IMR-90 (cell line): ENCODE measurements at regions not wholly inside any gene's neighbourhood (a gene's known extent, or its start where the extent isn't known, plus 50 kb on each side); places are given as distances from the start of the nearest gene placed in this dataset.

Experiments
- ATAC-seq: fragments of 200-7000 bp; cut with Tn5 transposase; 2 replicates; pipeline ENCODE4 v1.9.1; 2020; ENCODE audit warnings: low read depth, mild to moderate bottlenecking, moderate library complexity
- BruUV-seq: library from RNA; stranded (reverse); fragments of 400-500 nt; replicated peaks from 2 replicates; lab custom pipeline; 2021; lab: Mats Ljungman, UMichigan
- CTCF ChIA-PET: fragments of 300-600 bp; formaldehyde crosslinking; extraction: SDS; loops from one replicate; lab custom pipeline; 2021; ENCODE audit warnings: antibody characterized with exemption; lab: Yijun Ruan, JAX
- POLR2A ChIA-PET: fragments of 300-600 bp; sonication (Branson Sonifier 250); formaldehyde crosslinking; loops from one replicate; lab custom pipeline; 2022; ENCODE audit warnings: antibody characterized with exemption; ENCODE audit not compliant: unreplicated experiment; lab: Charles Lee
- DNase-seq: peaks from one replicate; pipeline ENCODE4 v3.0.0; 2013
- H2AFZ ChIP-seq: replicated peaks from 2 replicates; pipeline ENCODE3; 2013; ENCODE audit warnings: low read length, mild to moderate bottlenecking; ENCODE audit not compliant: poor library complexity
- H2AK5ac ChIP-seq: 2 replicates; pipeline ENCODE4 v1.6.1; 2013; ENCODE audit warnings: low read depth, low read length, inconsistent platforms
- H2AK9ac ChIP-seq: replicated peaks from 2 replicates; pipeline ENCODE3; 2013; ENCODE audit warnings: mild to moderate bottlenecking, low read depth, low read length, moderate library complexity; ENCODE audit not compliant: poor library complexity
- H2BK120ac ChIP-seq: 2 replicates; pipeline ENCODE4 v1.6.1; 2013; ENCODE audit warnings: low read depth, low read length, inconsistent platforms
- H2BK15ac ChIP-seq: 3 replicates; pipeline ENCODE4 v1.6.1; 2013; ENCODE audit warnings: low read depth, low read length, inconsistent platforms
- H2BK20ac ChIP-seq: 2 replicates; pipeline ENCODE4 v1.6.1; 2013; ENCODE audit warnings: low read depth, mild to moderate bottlenecking, inconsistent platforms, low read length, moderate library complexity
- H2BK5ac ChIP-seq: 2 replicates; pipeline ENCODE4 v1.6.1; 2013; ENCODE audit warnings: mild to moderate bottlenecking, low read depth, low read length, inconsistent platforms; ENCODE audit not compliant: poor library complexity, severe bottlenecking
- H3K14ac ChIP-seq: replicated peaks from 2 replicates; pipeline ENCODE4 v1.6.1; 2013; ENCODE audit warnings: low read depth, low read length, inconsistent platforms
- H3K18ac ChIP-seq: 2 replicates; pipeline ENCODE4 v1.6.1; 2013; ENCODE audit warnings: low read depth, low read length, control low read depth
- H3K23ac ChIP-seq: 2 replicates; pipeline ENCODE4 v1.6.1; 2013; ENCODE audit warnings: low read depth, low read length, inconsistent platforms
- H3K27ac ChIP-seq: 2 replicates; pipeline ENCODE4 v1.5.1; 2013; ENCODE audit warnings: mild to moderate bottlenecking, control low read depth, low read length; ENCODE audit not compliant: insufficient read depth
- H3K27me3 ChIP-seq: 2 replicates; pipeline ENCODE4 v1.6.1; 2013; ENCODE audit warnings: low read length; ENCODE audit not compliant: control insufficient read depth, insufficient read depth
- H3K36me3 ChIP-seq: 2 replicates; pipeline ENCODE4 v1.6.1; 2013; ENCODE audit warnings: low read length, mixed read lengths; ENCODE audit not compliant: control insufficient read depth, insufficient read depth
- H3K4ac ChIP-seq: 2 replicates; pipeline ENCODE4 v1.6.1; 2013; ENCODE audit warnings: low read depth, low read length, inconsistent platforms
- H3K4me1 ChIP-seq: 2 replicates; pipeline ENCODE4 v1.6.1; 2013; ENCODE audit warnings: low read length, mixed read lengths; ENCODE audit not compliant: control insufficient read depth, insufficient read depth
- H3K4me2 ChIP-seq: 2 replicates; pipeline ENCODE4 v1.6.1; 2013; ENCODE audit warnings: low read depth, mild to moderate bottlenecking, control low read depth, low read length, moderate library complexity
- H3K4me3 ChIP-seq: 2 replicates; pipeline ENCODE4 v1.5.1; 2013; ENCODE audit warnings: low read depth, mild to moderate bottlenecking, control low read depth, low read length, moderate library complexity; ENCODE audit not compliant: insufficient read depth
- H3K56ac ChIP-seq: 2 replicates; pipeline ENCODE4 v1.6.1; 2013; ENCODE audit warnings: low read length, inconsistent platforms; ENCODE audit not compliant: insufficient read depth; ENCODE audit errors: extremely low read depth
- H3K79me1 ChIP-seq, 2 experiments: 2 replicates each; pipeline ENCODE4 v1.6.1; 2013; ENCODE audit warnings: low read length in 2 of 2, inconsistent platforms in 1 of 2, low read depth in 1 of 2
- H3K9ac ChIP-seq: 2 replicates; pipeline ENCODE4 v1.6.1; 2013; ENCODE audit warnings: low read depth, low read length, control low read depth
- H3K9me1 ChIP-seq: 2 replicates; pipeline ENCODE4 v1.6.1; 2013; ENCODE audit warnings: low read length, inconsistent platforms; ENCODE audit not compliant: insufficient read depth
- H3K9me3 ChIP-seq: 2 replicates; pipeline ENCODE4 v1.6.1; 2013; ENCODE audit warnings: low read length; ENCODE audit not compliant: control insufficient read depth, insufficient read depth
- H4K20me1 ChIP-seq: 2 replicates; pipeline ENCODE4 v1.6.1; 2013; ENCODE audit warnings: low read length, inconsistent platforms; ENCODE audit not compliant: insufficient read depth
- H4K5ac ChIP-seq: 2 replicates; pipeline ENCODE4 v1.6.1; 2013; ENCODE audit warnings: mild to moderate bottlenecking, low read depth, low read length, control low read depth
- H4K8ac ChIP-seq, 2 experiments: 2 replicates each; pipeline ENCODE4 v1.6.1; 2013; ENCODE audit warnings: low read depth in 2 of 2, low read length in 2 of 2, control low read depth in 1 of 2, inconsistent platforms in 1 of 2
- H4K91ac ChIP-seq: 2 replicates; pipeline ENCODE4 v1.6.1; 2013; ENCODE audit warnings: low read depth, low read length, inconsistent platforms; ENCODE audit not compliant: insufficient read depth
- BHLHE40 ChIP-seq: fragments of 150-350 bp; IDR thresholded peaks from 2 replicates; pipeline ENCODE4 v1.6.1; 2016; ENCODE audit warnings: mild to moderate bottlenecking, low read depth, low read length
- CEBPB ChIP-seq: IDR thresholded peaks from 2 replicates; pipeline ENCODE4 v1.6.1; 2012; ENCODE audit warnings: low read depth, low read length, improper control_type of control experiment
- CHD1 ChIP-seq: IDR thresholded peaks from 2 replicates; pipeline ENCODE4 v1.6.1; 2012; ENCODE audit warnings: low read depth, low read length, improper control_type of control experiment
- FOS ChIP-seq: fragments of 150-350 bp; IDR thresholded peaks from 2 replicates; pipeline ENCODE4 v1.6.1; 2016; ENCODE audit warnings: low read depth, low read length
- MAFK ChIP-seq: IDR thresholded peaks from 2 replicates; pipeline ENCODE4 v1.6.1; 2012; ENCODE audit warnings: low read depth, low read length, improper control_type of control experiment
- MAZ ChIP-seq: IDR thresholded peaks from 2 replicates; pipeline ENCODE4 v1.6.1; 2012; ENCODE audit warnings: low read depth, mild to moderate bottlenecking, low read length, improper control_type of control experiment, moderate library complexity, borderline replicate concordance
- MXI1 ChIP-seq: IDR thresholded peaks from 2 replicates; pipeline ENCODE4 v1.6.1; 2012; ENCODE audit warnings: low read depth, mild to moderate bottlenecking, low read length, moderate library complexity, borderline replicate concordance
- NFE2L2 ChIP-seq: fragments of 150-350 bp; IDR thresholded peaks from 2 replicates; pipeline ENCODE4 v1.6.1; 2016; ENCODE audit warnings: low read depth, mild to moderate bottlenecking, low read length
- POLR2A ChIP-seq: IDR thresholded peaks from 2 replicates; pipeline ENCODE4 v1.6.1; 2012; ENCODE audit warnings: mild to moderate bottlenecking, low read depth, low read length
- RAD21 ChIP-seq: IDR thresholded peaks from 2 replicates; pipeline ENCODE4 v1.6.1; 2012; ENCODE audit warnings: low read length, improper control_type of control experiment
- RCOR1 ChIP-seq: IDR thresholded peaks from 2 replicates; pipeline ENCODE4 v1.6.1; 2012; ENCODE audit warnings: mild to moderate bottlenecking, low read length, improper control_type of control experiment; ENCODE audit not compliant: insufficient replicate concordance
- RFX5 ChIP-seq: IDR thresholded peaks from 2 replicates; pipeline ENCODE4 v1.8.0; 2012; ENCODE audit warnings: low read depth, mild to moderate bottlenecking, low read length, moderate library complexity
- SMC3 ChIP-seq: fragments of 150-350 bp; IDR thresholded peaks from 2 replicates; pipeline ENCODE4 v1.6.1; 2016; ENCODE audit warnings: low read depth, mild to moderate bottlenecking, antibody characterized with exemption, low read length, moderate library complexity
- WGBS, 2 experiments: methylation state at CpG; one replicate each; pipeline versions ENCODE4 v1.1.5 to v1.1.7; 2013; ENCODE audit warnings: missing lambda C conversion rate in 2 of 2; ENCODE audit not compliant: insufficient read length in 1 of 2; ENCODE audit errors: extremely low coverage in 2 of 2; 5-methylcytosine and 5-hydroxymethylcytosine counted together
- dilution Hi-C: fragments of 300-500 bp; cut with HindIII; formaldehyde crosslinking; loops from one replicate; pipeline ENCODE4 v1.14.3; 2018; ENCODE audit warnings: low sequenced_read_pairs; ENCODE audit not compliant: unreplicated experiment
- in situ Hi-C: fragments of 300-500 bp; cut with MboI; formaldehyde crosslinking; loops from 3 replicates; pipeline ENCODE4 v1.14.3; 2019; ENCODE audit warnings: low sequenced_read_pairs, inconsistent platforms, mixed read lengths
- intact Hi-C: fragments of 100-400 bp; cut with micrococcal nuclease; formaldehyde crosslinking; loops from 2 replicates; pipeline ENCODE4 v1.10.0; 2022
- TF ChIP-seq, protein P1 (sequence below): fragments of 150-350 bp; IDR thresholded peaks from 2 replicates; pipeline ENCODE4 v1.6.1; 2017; ENCODE audit warnings: mild to moderate bottlenecking, antibody characterized with exemption, low read length, low read depth
- TF ChIP-seq, protein P2 (sequence below): conservative IDR thresholded peaks from 2 replicates; pipeline ENCODE4 v1.5.1; 2012; ENCODE audit warnings: mild to moderate bottlenecking, low read depth, low read length, improper control_type of control experiment
- TF ChIP-seq, protein P3 (sequence below): fragments of 150-350 bp; IDR thresholded peaks from 2 replicates; pipeline ENCODE4 v1.6.1; 2016; ENCODE audit warnings: low read depth, mild to moderate bottlenecking, low read length, moderate library complexity, borderline replicate concordance

DNA sequence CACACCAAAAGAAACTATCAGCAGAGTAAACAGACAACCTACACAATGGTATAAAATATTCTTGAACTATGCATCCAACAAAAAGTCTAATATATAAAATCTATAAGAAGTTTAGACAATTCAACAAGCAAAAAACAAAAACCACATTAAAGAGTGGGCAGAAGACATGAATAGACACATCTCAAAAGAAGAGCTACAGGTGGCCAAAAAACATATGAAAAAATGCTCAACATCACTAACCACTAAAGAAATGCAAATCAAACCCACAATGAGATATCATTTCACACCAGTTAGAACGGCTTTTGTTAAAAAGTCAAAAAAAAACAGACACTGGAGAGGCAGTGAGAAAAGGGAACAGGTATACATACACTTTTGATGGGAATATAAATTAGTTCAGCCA lies 348.9 kb upstream of the MAF start:
- H4K91ac ChIP-seq: no peak overlapping the region
- no peak for ATAC-seq
- dilution Hi-C loops: no loop called here

More for the DNA sequence above, 348.9 kb upstream of the MAF start:
- Histone ChIP-seq H2BK5ac (no peak overlapping the region), H2BK20ac (no peak overlapping the region), H2BK120ac (no peak overlapping the region), H2AK5ac (no peak overlapping the region), H2AFZ (no peak overlapping the region), H3K14ac (no peak overlapping the region), H4K8ac (no peak overlapping the region), H3K79me1 (no peaks in the 10 kb centered on the region), H4K20me1 (no peaks in the 10 kb centered on the region), H3K9me1 (no peaks in the 10 kb centered on the region), H4K5ac (no peak overlapping the region), H3K4me1 (no peaks in the 10 kb centered on the region), H3K27ac (no peak overlapping the region), H3K18ac (no peak overlapping the region), H3K23ac (no peak overlapping the region), H3K36me3 (no peaks in the 10 kb centered on the region), H3K4ac (no peak overlapping the region), H3K9me3 (no peaks in the 10 kb centered on the region), H3K9ac (no peak overlapping the region), H2BK15ac (no peak overlapping the region), H3K56ac (no peak overlapping the region), H2AK9ac (no peak overlapping the region), H3K4me3 (no peak overlapping the region), H3K27me3 (no peaks in the 10 kb centered on the region), H3K4me2 (no peak overlapping the region)
- DNase-seq: no peak
- WGBS, 2 experiments: no CpG with 5 or more reads among the region's 1 CpG
- CTCF ChIA-PET: no interaction called here
- intact Hi-C loops: no loop called here
- no peak for TF ChIP-seq RAD21
- no peak for TF ChIP-seq MXI1
- no peak for TF ChIP-seq CEBPB
- no peak for TF ChIP-seq MAZ
- TF ChIP-seq, protein P1, sequence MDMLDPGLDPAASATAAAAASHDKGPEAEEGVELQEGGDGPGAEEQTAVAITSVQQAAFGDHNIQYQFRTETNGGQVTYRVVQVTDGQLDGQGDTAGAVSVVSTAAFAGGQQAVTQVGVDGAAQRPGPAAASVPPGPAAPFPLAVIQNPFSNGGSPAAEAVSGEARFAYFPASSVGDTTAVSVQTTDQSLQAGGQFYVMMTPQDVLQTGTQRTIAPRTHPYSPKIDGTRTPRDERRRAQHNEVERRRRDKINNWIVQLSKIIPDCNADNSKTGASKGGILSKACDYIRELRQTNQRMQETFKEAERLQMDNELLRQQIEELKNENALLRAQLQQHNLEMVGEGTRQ: no peak
- TF ChIP-seq RCOR1: no peak
- no peak for TF ChIP-seq CHD1
- no peak for TF ChIP-seq FOS
- no peak for TF ChIP-seq RFX5
- TF ChIP-seq MAFK: no peak
- no peak for TF ChIP-seq POLR2A
- TF ChIP-seq, protein P2, sequence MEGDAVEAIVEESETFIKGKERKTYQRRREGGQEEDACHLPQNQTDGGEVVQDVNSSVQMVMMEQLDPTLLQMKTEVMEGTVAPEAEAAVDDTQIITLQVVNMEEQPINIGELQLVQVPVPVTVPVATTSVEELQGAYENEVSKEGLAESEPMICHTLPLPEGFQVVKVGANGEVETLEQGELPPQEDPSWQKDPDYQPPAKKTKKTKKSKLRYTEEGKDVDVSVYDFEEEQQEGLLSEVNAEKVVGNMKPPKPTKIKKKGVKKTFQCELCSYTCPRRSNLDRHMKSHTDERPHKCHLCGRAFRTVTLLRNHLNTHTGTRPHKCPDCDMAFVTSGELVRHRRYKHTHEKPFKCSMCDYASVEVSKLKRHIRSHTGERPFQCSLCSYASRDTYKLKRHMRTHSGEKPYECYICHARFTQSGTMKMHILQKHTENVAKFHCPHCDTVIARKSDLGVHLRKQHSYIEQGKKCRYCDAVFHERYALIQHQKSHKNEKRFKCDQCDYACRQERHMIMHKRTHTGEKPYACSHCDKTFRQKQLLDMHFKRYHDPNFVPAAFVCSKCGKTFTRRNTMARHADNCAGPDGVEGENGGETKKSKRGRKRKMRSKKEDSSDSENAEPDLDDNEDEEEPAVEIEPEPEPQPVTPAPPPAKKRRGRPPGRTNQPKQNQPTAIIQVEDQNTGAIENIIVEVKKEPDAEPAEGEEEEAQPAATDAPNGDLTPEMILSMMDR: no peak
- TF ChIP-seq, protein P3, sequence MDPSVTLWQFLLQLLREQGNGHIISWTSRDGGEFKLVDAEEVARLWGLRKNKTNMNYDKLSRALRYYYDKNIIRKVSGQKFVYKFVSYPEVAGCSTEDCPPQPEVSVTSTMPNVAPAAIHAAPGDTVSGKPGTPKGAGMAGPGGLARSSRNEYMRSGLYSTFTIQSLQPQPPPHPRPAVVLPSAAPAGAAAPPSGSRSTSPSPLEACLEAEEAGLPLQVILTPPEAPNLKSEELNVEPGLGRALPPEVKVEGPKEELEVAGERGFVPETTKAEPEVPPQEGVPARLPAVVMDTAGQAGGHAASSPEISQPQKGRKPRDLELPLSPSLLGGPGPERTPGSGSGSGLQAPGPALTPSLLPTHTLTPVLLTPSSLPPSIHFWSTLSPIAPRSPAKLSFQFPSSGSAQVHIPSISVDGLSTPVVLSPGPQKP: no peak
- TF ChIP-seq SMC3: no peak
- no peak for TF ChIP-seq BHLHE40
- no peak for TF ChIP-seq NFE2L2
- POLR2A ChIA-PET: no interaction called here
- in situ Hi-C loops: no loop called here
- BruUV-seq: no TSS peak
